ENCODE measurements at regions not wholly inside any gene's neighbourhood (a gene's known extent, or its start where the extent isn't known, plus 50 kb on each side); places are given as distances from the start of the nearest gene placed in this dataset.

GRCh38 chr14:62453226-62453625 is 592.0 kb downstream of the KCNH5 start:
- no peak for TF ChIP-seq CTCF (IDR thresholded peaks at IDR 0.05; ENCODE audit: insufficient read depth, low read length, poor library complexity, severe bottlenecking)

DNA sequence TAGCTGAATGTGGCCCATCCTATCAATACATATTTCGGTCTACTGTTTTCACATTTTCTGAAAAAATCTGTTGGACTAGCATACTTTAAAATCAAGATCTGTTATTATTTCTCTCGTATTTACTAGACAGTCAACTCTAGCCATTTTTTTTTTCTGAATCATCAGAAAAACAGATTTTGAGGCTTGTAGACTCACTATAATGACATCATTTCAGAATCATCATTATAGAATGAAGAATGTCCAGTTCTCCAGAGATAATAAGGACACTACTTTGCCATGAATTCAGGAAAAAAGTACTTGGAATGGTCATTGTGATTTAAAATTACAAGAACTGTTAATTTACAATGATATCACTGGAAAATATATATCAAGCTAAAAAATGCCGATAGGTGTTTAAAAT is 589.8 kb downstream of the KCNH5 start:
- Histone ChIP-seq H3K27me3 (replicated peaks; ENCODE audit: control insufficient read depth, insufficient read depth, low read length) (no peaks in the 10 kb centered on the region), H3K36me3 (ENCODE audit: control insufficient read depth, insufficient read depth, low read length) (no peaks in the 10 kb centered on the region), H3K4me3 (replicated peaks; ENCODE audit: low read depth, low read length) (no peak overlapping the region)
- no peak for TF ChIP-seq CTCF (IDR thresholded peaks at IDR 0.05; ENCODE audit: insufficient read depth, low read length, poor library complexity, severe bottlenecking)
- no peak for DNase-seq (ENCODE audit: extremely low read depth, insufficient read length)

More at GRCh38 chr14:62453226-62453625, 592.0 kb downstream of the KCNH5 start:
- no peaks in the 10 kb centered on the region for H3K27me3 ChIP-seq (replicated peaks; ENCODE audit: control insufficient read depth, insufficient read depth, low read length)
- no peaks in the 10 kb centered on the region for H3K36me3 ChIP-seq (ENCODE audit: control insufficient read depth, insufficient read depth, low read length)
- DNase-seq (ENCODE audit: extremely low read depth, insufficient read length): no peak
- no peak overlapping the region for H3K4me3 ChIP-seq (replicated peaks; ENCODE audit: low read depth, low read length)

- Histone ChIP-seq H3K36me3 (ENCODE audit: control insufficient read depth, insufficient read depth, low read length) (no peaks in the 10 kb centered on the region), H3K4me3 (replicated peaks; ENCODE audit: low read depth, low read length) (no peak overlapping the region), H3K27me3 (replicated peaks; ENCODE audit: control insufficient read depth, insufficient read depth, low read length) (no peaks in the 10 kb centered on the region)
- no peak for TF ChIP-seq CTCF (IDR thresholded peaks at IDR 0.05; ENCODE audit: insufficient read depth, low read length, poor library complexity, severe bottlenecking)
- DNase-seq (ENCODE audit: extremely low read depth, insufficient read length): no peak
Measured at GRCh38 chr14:62462988-62463387, 582.3 kb downstream of the KCNH5 start.

DNA sequence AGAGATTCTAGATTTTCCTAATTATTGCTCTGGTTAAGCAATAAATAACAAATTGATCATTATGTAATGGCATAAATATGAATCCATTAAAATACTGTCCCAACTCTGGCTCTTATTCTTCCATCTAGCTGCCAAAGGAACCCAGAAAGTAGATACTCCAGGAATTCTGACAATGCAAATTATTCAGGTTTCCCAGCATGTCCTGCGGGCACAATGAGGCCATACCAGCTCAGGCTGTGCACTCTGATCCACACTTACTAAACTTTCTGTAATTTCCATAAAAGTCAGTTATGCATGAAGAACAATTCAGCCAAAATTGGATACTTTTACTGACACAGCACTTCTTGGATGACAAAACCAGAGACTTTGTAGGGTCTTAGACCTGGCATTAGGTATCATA is 576.3 kb downstream of the KCNH5 start:
- TF ChIP-seq CTCF (IDR thresholded peaks at IDR 0.05; ENCODE audit: insufficient read depth, low read length, poor library complexity, severe bottlenecking): no peak
- Histone ChIP-seq H3K36me3 (ENCODE audit: control insufficient read depth, insufficient read depth, low read length) (no peaks in the 10 kb centered on the region), H3K27me3 (replicated peaks; ENCODE audit: control insufficient read depth, insufficient read depth, low read length) (no peaks in the 10 kb centered on the region), H3K4me3 (replicated peaks; ENCODE audit: low read depth, low read length) (no peak overlapping the region)
- no peak for DNase-seq (ENCODE audit: extremely low read depth, insufficient read length)

DNA sequence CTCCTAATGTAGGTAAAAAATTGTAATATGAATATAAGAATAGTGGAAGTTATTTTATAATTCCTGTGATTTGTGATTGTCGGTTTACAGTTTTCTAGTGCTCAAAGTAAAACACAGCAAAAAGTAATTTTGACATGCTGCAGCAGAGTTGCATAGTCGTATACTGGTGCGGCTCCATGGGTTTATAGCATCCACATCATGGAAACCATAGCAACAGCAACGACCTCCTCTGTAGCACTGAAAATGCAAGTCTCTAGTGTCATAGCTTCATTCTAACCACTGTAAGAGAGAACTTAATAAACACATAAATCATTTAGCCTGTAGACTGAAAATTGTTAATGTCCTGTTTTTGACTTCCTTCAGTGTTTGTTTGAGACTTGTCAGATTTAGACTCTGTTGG is 574.3 kb downstream of the KCNH5 start:
- no peaks in the 10 kb centered on the region for H3K36me3 ChIP-seq (ENCODE audit: control insufficient read depth, insufficient read depth, low read length)
- H3K4me3 ChIP-seq (replicated peaks; ENCODE audit: low read depth, low read length): no peak overlapping the region
- TF ChIP-seq CTCF (IDR thresholded peaks at IDR 0.05; ENCODE audit: insufficient read depth, low read length, poor library complexity, severe bottlenecking): no peak
- no peaks in the 10 kb centered on the region for H3K27me3 ChIP-seq (replicated peaks; ENCODE audit: control insufficient read depth, insufficient read depth, low read length)
- DNase-seq (ENCODE audit: extremely low read depth, insufficient read length): no peak

DNA sequence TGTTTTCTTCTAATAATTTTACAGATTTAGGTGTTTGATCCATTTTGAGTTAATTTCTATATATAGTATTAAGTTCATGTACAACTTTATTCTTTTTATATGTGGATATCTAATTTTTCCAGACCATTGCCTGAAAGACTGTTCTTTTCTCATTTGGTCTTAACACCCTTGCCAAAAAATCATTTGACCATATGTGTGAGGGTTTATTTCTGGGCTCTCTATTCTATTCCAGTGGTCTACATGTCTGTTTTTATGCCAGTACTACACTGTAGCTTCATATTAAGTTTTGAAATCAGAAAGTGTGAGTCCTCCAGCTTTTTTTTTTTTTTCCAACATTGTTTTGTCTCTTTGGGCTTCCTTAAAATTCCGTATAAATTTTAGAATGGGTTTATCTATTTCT is 554.1 kb downstream of the KCNH5 start:
- H3K36me3 ChIP-seq (ENCODE audit: control insufficient read depth, insufficient read depth, low read length): no peaks in the 10 kb centered on the region
- H3K27me3 ChIP-seq (replicated peaks; ENCODE audit: control insufficient read depth, insufficient read depth, low read length): no peaks in the 10 kb centered on the region
- TF ChIP-seq CTCF (IDR thresholded peaks at IDR 0.05; ENCODE audit: insufficient read depth, low read length, poor library complexity, severe bottlenecking): no peak
- no peak for DNase-seq (ENCODE audit: extremely low read depth, insufficient read length)
- no peak overlapping the region for H3K4me3 ChIP-seq (replicated peaks; ENCODE audit: low read depth, low read length)

All from GM06990 (cell line).